Astrocyte of the spinal cord (primary cell): ENCODE measurements at regions not wholly inside any gene's neighbourhood (a gene's known extent, or its start where the extent isn't known, plus 50 kb on each side); places are given as distances from the start of the nearest gene placed in this dataset.
"Not testable (repeated sequence)": the region's sequence is repeated elsewhere in the genome, so short reads cannot be mapped to it uniquely, and the experiment has no call there.

Source experiments
- DNase-seq: peaks from one replicate; pipeline ENCODE4 v3.0.0; 2011; ENCODE audit warnings: low read depth, low spot score
- H3K4me3 ChIP-seq: 2 replicates; pipeline ENCODE4 v1.5.1; 2011; ENCODE audit warnings: low read depth, mild to moderate bottlenecking, low read length, moderate library complexity
- CTCF ChIP-seq: IDR thresholded peaks from 2 replicates; pipeline ENCODE4 v1.5.1; 2012; ENCODE audit warnings: low read depth, mild to moderate bottlenecking, low read length, inconsistent platforms
- in situ Hi-C: cut with HindIII; loops from 2 replicates; pipeline ENCODE4 v1.10.0; 2017; ENCODE audit warnings: low sequenced_read_pairs

GRCh38 chr2:220753486-220753885 is 818.6 kb downstream of the EPHA4 start:
- in situ Hi-C loops, result no loop called here
- no peak overlapping the region for H3K4me3 ChIP-seq
- DNase-seq, result peak; percentile 33
- no peak for TF ChIP-seq CTCF

GRCh38 chr2:220756653-220757052 is 815.5 kb downstream of the EPHA4 start:
- in situ Hi-C loops, result no loop called here
- TF ChIP-seq CTCF, result no peak
- DNase-seq, result no peak
- no peak overlapping the region for H3K4me3 ChIP-seq

GRCh38 chr2:220758376-220758775 is 813.7 kb downstream of the EPHA4 start:
- in situ Hi-C loops, H3K4me3 ChIP-seq, DNase-seq: not testable (repeated sequence)

- in situ Hi-C loops, result no loop called here
- no peak for TF ChIP-seq CTCF
- no peak for DNase-seq
- no peak overlapping the region for H3K4me3 ChIP-seq
These were observed 807.9 kb downstream of the EPHA4 start for GRCh38 chr2:220764171-220764570.

GRCh38 chr2:220767591-220768255 is 804.4 kb downstream of the EPHA4 start:
- no peak for TF ChIP-seq CTCF
- no peak overlapping the region for H3K4me3 ChIP-seq
- in situ Hi-C loops, result no loop called here
- DNase-seq, result no peak

GRCh38 chr2:220775856-220776488 is 796.1 kb downstream of the EPHA4 start:
- in situ Hi-C loops, result no loop called here
- TF ChIP-seq CTCF, result no peak
- H3K4me3 ChIP-seq, result no peak overlapping the region
- no peak for DNase-seq

GRCh38 chr2:220779076-220779475 is 793.0 kb downstream of the EPHA4 start:
- H3K4me3 ChIP-seq, in situ Hi-C loops, DNase-seq: not testable (repeated sequence)
